WTC11 (cell line): ENCODE measurements at regions not wholly inside any gene's neighbourhood (a gene's known extent, or its start where the extent isn't known, plus 50 kb on each side); places are given as distances from the start of the nearest gene placed in this dataset.

ENCODE experiments used
- ATAC-seq: fragments of 200-7000 bp; cut with Tn5 transposase; 2 replicates; pipeline ENCODE4 v1.10.0; 2021; ENCODE audit warnings: mild to moderate bottlenecking, moderate library complexity
- CTCF ChIA-PET: fragments of 300-600 bp; sonication (Branson Sonifier 250); formaldehyde crosslinking; loops from one replicate; lab custom pipeline; 2021; ENCODE audit warnings: antibody characterized with exemption; lab: Charles Lee
- POLR2A ChIA-PET: fragments of 350-600 bp; sonication (Branson Sonifier 250); formaldehyde crosslinking; loops from one replicate; lab custom pipeline; 2021; ENCODE audit warnings: antibody characterized with exemption; lab: Charles Lee
- DNase-seq: peaks from one replicate; pipeline ENCODE4 v3.0.0; 2021; ENCODE audit warnings: low spot score
- H3K27ac Mint-ChIP-seq: 2 replicates; pipeline ENCODE4 v1.8.0; 2021; ENCODE audit warnings: mixed read lengths
- H3K27me3 Mint-ChIP-seq: 2 replicates; pipeline ENCODE4 v1.8.0; 2021; ENCODE audit warnings: low read depth, mild to moderate bottlenecking, moderate library complexity, mixed read lengths
- H3K36me3 Mint-ChIP-seq: 2 replicates; pipeline ENCODE4 v1.8.0; 2021; ENCODE audit warnings: mixed read lengths
- H3K4me1 Mint-ChIP-seq: 2 replicates; pipeline ENCODE4 v1.8.0; 2022; ENCODE audit warnings: mixed read lengths
- H3K4me3 Mint-ChIP-seq: 2 replicates; pipeline ENCODE4 v1.8.0; 2021; ENCODE audit warnings: mild to moderate bottlenecking, moderate library complexity, mixed read lengths
- H3K9me3 Mint-ChIP-seq: 2 replicates; pipeline ENCODE4 v1.8.0; 2021; ENCODE audit warnings: mixed read lengths
- AR ChIP-seq: fragments of 250-450 bp; sonication (Bioruptor Pico); IDR thresholded peaks from 2 replicates; pipeline ENCODE4 v1.9.0; 2021; ENCODE audit warnings: mild to moderate bottlenecking
- ATF3 ChIP-seq: sonication (generic); formaldehyde crosslinking; conservative IDR thresholded peaks from 2 replicates; pipeline ENCODE4 v1.8.1; 2022; ENCODE audit warnings: mild to moderate bottlenecking, missing genetic modification reagents
- CREB1 ChIP-seq: sonication (generic); formaldehyde crosslinking; IDR thresholded peaks from 2 replicates; pipeline ENCODE4 v1.8.0; 2023; ENCODE audit warnings: mild to moderate bottlenecking, missing genetic modification reagents
- E2F4 ChIP-seq: sonication (generic); formaldehyde crosslinking; IDR thresholded peaks from 2 replicates; pipeline ENCODE4 v1.8.1; 2022; ENCODE audit warnings: low read depth, mild to moderate bottlenecking, moderate library complexity, missing genetic modification reagents, borderline replicate concordance
- ETV6 ChIP-seq: sonication (generic); formaldehyde crosslinking; IDR thresholded peaks from 2 replicates; pipeline ENCODE4 v1.8.1; 2022; ENCODE audit warnings: mild to moderate bottlenecking, missing genetic modification reagents
- JUN ChIP-seq: sonication (generic); formaldehyde crosslinking; IDR thresholded peaks from 2 replicates; pipeline ENCODE4 v1.8.0; 2023; ENCODE audit warnings: mild to moderate bottlenecking, missing genetic modification reagents
- MYBL2 ChIP-seq: sonication (generic); formaldehyde crosslinking; IDR thresholded peaks from 2 replicates; pipeline ENCODE4 v1.8.1; 2023; ENCODE audit warnings: mild to moderate bottlenecking, moderate library complexity, missing genetic modification reagents
- NR2C2 ChIP-seq: sonication (generic); formaldehyde crosslinking; IDR thresholded peaks from 2 replicates; pipeline ENCODE4 v1.8.0; 2022; ENCODE audit warnings: mild to moderate bottlenecking, missing genetic modification reagents
- PRDM15 ChIP-seq: sonication (generic); formaldehyde crosslinking; IDR thresholded peaks from 2 replicates; pipeline ENCODE4 v1.8.0; 2022; ENCODE audit warnings: missing genetic modification reagents
- TEAD1 ChIP-seq: sonication (generic); formaldehyde crosslinking; IDR thresholded peaks from 2 replicates; pipeline ENCODE4 v1.8.0; 2022; ENCODE audit warnings: mild to moderate bottlenecking, missing genetic modification reagents
- ZNF512 ChIP-seq: sonication (generic); formaldehyde crosslinking; IDR thresholded peaks from 2 replicates; pipeline ENCODE4 v1.8.1; 2022; ENCODE audit warnings: missing genetic modification reagents, borderline replicate concordance
- ZNF532 ChIP-seq: fragments of 250-450 bp; sonication (Bioruptor Pico); IDR thresholded peaks from 2 replicates; pipeline ENCODE4 v1.9.0; 2021; ENCODE audit warnings: mild to moderate bottlenecking, borderline replicate concordance
- ZNF671 ChIP-seq: fragments of 250-450 bp; sonication (Bioruptor Pico); IDR thresholded peaks from 2 replicates; pipeline ENCODE4 v1.8.0; 2021; ENCODE audit warnings: mild to moderate bottlenecking

- no peak overlapping the region for H3K27ac Mint-ChIP-seq
- DNase-seq: no peak
- POLR2A ChIA-PET: no interaction called here
- H3K4me3 Mint-ChIP-seq: no peak overlapping the region
- CTCF ChIA-PET: interaction anchor here (1.4 kb wide), 1 partner anchor 179 kb away, joined by 3 read pairs; no protein-coding TSS in a partner anchor
- no peak for ATAC-seq
- TF ChIP-seq CREB1 (no peak), PRDM15 (CRISPR knock-in tag) (no peak), ETV6 (no peak), NR2C2 (CRISPR knock-in tag) (no peak), JUN (no peak), AR (CRISPR knock-in tag) (no peak), ZNF532 (no peak), ZNF671 (CRISPR knock-in tag) (no peak), ATF3 (CRISPR knock-in tag) (no peak), ZNF512 (CRISPR knock-in tag) (no peak), E2F4 (CRISPR knock-in tag) (no peak), TEAD1 (no peak), MYBL2 (CRISPR knock-in tag) (no peak)
- peaks cover 5% of the 10 kb centered on the region; the same call in 1 of the 2 replicates for H3K9me3 Mint-ChIP-seq
- H3K36me3 Mint-ChIP-seq: no peaks in the 10 kb centered on the region
- peaks cover 15% of the 10 kb centered on the region for H3K4me1 Mint-ChIP-seq
- no peaks in the 10 kb centered on the region for H3K27me3 Mint-ChIP-seq
Observed at GRCh38 chr2:18198677-18199076, 320.2 kb downstream of the KCNS3 start.
